ENCODE measurements at regions not wholly inside any gene's neighbourhood (a gene's known extent, or its start where the extent isn't known, plus 50 kb on each side); places are given as distances from the start of the nearest gene placed in this dataset.

GRCh38 chr18:45168866-45169600, 446.2 kb upstream of the SLC14A2 start:
- no peak for DNase-seq (ENCODE audit: low spot score)

DNA sequence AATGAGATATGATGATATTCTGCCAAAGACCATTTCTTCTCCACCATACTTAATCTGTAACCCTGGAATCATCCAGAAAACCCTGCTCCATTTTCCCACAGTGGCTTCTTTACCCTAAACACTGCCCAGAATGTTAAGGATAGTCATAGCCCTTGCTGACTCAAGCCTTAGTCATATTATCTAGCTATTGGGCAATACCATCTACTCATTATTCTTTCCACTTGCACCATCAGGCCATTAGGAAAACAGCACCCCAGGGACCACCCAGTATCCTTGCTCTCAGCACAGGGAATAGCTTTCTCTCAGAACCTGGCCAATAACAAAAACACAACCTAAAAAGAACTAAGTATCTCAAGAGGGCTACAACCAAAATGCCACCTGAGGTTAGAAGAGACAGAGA, 445.7 kb upstream of the SLC14A2 start:
- no peak for DNase-seq (ENCODE audit: low spot score)

DNA sequence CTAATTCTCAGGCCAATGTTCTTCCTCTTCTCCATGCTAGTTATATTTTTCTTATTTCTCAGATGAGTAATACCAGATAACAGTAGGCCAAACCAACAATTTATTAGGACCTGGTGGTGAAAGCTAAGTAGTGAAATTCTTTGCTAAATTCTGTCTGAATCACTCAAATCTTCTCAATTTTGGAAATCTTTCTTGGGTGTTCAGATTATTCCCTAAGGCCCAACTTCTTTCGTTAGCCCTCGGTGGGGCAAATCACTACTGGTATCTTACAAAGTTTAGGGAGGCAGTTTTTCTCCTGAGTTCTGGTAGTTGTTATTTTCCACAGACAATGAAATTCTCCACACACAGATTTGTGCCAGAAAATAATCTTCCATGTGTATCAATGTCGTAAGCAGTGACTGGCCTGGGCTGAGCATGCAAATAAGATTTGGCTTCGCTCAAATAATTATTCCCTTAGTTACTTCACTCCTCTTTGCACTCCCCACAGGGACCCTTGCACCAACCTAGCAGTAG, 443.5 kb upstream of the SLC14A2 start:
- DNase-seq (ENCODE audit: low spot score) = no peak

GRCh38 chr18:45173327-45173726, 441.9 kb upstream of the SLC14A2 start:
- no peak for DNase-seq (ENCODE audit: low spot score)

DNA sequence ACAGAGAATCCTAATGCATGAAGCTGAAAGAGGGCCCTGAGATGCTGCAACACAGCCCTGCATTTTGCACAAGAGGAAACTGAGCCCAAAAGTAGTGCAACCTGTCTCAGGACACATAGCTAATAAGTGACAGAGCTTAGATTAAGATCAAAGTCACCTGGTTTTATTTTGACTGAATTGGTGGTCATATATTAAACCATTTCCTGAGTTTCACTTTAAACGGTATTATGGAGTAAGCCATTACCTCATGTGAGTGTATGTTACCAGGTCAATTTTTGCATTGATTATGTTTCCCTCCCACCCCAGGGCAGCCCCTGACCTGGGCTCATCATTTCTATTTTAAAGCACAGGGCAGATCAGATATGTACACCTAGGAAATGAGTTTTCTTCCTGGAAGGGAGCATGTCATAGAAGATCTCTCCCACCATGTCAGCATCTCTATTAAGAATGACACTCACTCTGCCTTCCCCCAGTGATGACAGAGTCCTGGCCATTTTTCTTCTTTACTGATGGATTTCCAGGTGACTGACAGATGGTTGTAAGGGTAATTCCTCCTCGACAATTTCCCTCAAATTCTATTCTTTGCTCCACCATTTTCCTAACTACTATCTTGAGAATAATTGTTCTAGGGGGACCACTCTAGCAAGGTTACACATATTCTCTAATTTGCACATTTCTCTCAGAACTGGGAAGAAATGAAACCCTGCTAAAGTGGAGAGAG, 441.3 kb upstream of the SLC14A2 start:
- no peak for DNase-seq (ENCODE audit: low spot score)

GRCh38 chr18:45174629-45175136, 440.6 kb upstream of the SLC14A2 start:
- no peak for DNase-seq (ENCODE audit: low spot score)

DNA sequence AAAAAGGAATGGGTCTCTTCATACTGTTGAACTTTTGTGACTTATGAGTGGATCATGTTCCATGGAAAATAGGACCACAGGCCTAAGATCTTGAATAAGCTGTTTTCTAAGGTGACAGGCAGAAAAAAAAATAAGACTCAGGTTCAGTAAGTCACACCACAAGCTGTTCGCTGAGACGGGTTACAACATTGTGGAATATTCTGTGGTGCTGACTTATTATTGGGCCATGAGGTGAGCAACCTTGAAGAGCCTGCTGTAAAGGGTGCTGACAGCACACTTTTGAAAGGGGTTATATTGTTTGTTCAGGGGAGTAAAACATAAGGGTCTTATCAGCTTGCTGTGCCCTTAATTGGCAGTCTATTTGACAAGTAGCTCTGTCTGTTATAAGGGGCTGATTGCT, 439.8 kb upstream of the SLC14A2 start:
- DNase-seq (ENCODE audit: low spot score) = no peak

DNA sequence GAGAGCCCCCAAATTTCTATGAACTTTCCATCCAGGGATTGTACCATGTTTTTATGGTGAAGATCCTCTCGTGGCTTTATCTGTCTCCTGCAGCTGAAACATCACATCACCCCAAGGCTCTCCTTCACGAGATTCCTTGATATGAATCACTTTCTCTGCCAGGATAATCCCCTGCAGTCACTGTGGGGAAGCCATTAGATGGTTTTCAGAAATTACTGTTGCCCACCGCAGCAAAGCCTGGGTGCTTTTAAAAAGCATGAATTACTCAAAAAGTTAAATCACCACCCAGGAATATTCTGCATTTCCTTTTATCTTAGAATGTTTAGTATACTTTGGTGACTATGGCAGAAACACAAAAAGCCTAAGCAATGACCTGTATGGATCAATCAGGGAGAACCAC, 428.4 kb upstream of the SLC14A2 start:
- DNase-seq (ENCODE audit: low spot score) = no peak

DNA sequence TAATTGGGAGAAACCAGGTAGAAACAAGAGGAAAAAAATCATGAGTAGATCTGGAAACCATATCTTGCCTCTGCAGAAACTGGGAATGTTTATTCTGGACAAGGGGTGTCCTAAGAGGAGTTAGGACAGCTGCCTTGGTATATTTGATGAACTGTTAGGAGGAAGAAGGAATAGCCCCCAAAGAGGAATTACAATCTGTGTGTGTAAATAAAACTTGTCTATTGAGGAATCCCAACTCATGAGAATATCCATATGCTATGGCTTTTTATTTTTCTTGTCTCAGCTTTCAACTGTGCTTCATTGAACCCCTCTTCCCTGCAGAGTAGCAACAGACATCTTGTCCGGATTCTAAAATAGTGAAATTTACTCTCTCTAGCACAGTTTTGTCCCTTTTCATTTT, 423.5 kb upstream of the SLC14A2 start:
- DNase-seq (ENCODE audit: low spot score) = no peak

GRCh38 chr18:45197526-45197970, 417.7 kb upstream of the SLC14A2 start:
- no peak for DNase-seq (ENCODE audit: low spot score)

GRCh38 chr18:45198526-45198925, 416.8 kb upstream of the SLC14A2 start:
- no peak for DNase-seq (ENCODE audit: low spot score)

DNA sequence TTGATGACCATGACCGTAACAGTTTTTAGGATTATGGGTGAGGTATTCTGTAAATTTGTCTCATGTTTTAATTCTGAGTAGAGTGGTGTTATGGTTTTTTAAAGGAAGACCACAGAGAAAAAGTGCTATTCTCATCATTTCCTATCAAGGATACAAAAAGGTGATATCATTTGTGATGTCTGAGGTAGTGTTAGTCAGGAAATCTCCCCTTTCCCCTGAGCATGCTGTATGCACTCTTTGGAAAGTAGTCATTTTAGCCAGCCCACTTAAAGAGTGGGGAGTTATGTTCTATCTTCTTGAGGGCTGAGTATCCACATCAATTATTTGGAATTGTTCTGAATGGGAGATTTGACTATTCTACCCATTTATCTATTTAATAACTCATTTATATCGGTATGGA, 414.2 kb upstream of the SLC14A2 start:
- DNase-seq (ENCODE audit: low spot score) = no peak

DNA sequence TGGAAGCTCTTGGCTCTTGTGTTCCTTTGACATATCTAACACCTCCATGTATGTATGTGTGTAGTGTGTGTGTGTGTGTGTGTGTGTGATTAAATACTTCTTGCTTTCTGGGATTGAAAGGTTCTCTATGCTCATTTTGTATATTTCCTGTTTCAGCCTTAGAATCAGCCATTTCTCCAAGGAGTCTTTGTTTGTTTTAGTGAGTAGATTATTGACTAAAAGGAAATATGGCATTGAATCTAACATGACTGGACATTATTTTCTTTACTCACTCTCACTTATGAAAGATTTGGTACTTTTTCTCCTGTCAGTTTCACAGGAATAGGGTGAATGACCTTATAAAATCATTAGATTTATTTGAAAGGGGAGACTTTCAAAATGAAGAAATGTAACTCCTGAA, 413.8 kb upstream of the SLC14A2 start:
- DNase-seq (ENCODE audit: low spot score) = no peak

- DNase-seq (ENCODE audit: low spot score) = no peak
These were observed 413.2 kb upstream of the SLC14A2 start for GRCh38 chr18:45202061-45202460.

GRCh38 chr18:45203677-45204076, 411.6 kb upstream of the SLC14A2 start:
- DNase-seq (ENCODE audit: low spot score) = no peak

DNA sequence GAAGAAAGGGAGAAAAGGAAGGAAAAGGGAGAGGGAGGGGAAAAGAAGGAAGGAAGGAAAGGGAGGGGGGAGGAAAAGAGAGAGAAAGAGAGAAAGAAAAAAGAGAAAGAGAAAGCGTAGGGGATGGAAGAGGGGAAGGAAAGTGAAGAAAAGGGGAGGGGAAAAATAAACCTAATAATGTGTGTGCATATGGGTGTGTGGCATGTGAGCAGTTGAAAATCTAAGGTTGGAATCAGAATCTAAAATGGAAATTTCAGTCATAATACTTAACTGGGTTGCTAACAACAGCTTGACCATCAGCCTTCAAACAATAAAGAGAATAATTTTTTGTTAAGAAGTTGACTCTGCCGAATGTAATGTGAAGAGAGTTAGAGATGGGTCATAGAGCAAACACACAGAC, 407.9 kb upstream of the SLC14A2 start:
- DNase-seq (ENCODE audit: low spot score) = no peak

DNA sequence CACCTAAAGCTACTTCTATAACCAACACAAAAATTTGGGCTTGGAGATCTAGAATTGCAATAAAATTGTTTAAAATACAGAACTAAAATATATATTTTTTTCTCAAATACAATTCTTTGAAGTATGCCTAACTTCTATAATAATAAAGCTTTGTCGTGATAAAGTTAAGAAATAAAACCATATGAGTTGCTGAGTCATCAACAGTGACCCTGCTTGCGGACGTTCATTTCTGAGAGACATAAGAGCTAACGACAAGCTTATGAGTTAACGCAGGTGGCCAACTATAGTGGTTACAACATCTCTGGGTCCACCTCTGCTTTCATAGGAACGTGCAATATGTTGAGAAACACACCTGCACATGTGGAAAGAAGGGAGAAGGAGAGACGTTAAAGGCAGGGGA, 407.1 kb upstream of the SLC14A2 start:
- no peak for DNase-seq (ENCODE audit: low spot score)

DNA sequence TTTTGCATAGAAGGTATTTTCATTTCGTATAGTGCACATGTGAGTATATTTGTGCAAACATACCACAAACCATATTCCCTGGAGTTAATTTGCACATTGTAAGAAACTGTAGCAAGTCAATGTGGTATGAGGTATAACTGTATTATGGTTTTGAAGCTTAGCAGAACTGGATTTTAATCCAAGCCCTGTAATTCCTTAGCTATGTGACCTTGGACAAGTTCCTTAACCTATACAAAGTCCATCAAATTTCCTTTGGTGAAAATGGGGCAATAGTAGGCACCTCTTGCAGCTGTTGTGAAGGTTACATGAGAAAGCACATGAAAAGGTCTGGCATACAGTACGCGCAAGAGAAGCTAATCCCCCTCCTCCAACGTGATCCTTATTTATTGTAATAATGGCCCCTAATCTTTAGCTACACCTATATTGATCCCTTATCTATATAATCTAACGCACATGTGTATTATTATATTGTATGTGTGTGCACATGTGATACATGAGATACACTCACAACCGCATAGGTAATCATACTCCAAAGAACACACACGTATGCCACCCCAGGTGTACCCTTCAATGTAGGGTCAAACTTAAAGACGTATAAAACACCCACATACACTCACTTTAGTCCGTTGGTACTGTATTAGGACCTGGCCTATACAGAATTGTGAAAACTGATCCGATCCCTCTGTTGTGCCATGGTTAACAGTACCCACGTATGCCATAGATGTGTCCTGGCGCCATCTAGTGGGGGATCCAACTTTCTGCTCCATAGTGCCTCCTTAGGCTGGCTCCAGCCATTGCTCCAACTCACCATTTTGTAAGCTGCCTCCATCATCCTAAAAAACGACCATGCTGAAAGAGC, 402.9 kb upstream of the SLC14A2 start:
- DNase-seq (ENCODE audit: low spot score) = peak; percentile 87

GRCh38 chr18:45213040-45213333, 402.3 kb upstream of the SLC14A2 start:
- DNase-seq (ENCODE audit: low spot score) = no peak

GRCh38 chr18:45218436-45218835, 396.8 kb upstream of the SLC14A2 start:
- DNase-seq (ENCODE audit: low spot score) = no peak

DNA sequence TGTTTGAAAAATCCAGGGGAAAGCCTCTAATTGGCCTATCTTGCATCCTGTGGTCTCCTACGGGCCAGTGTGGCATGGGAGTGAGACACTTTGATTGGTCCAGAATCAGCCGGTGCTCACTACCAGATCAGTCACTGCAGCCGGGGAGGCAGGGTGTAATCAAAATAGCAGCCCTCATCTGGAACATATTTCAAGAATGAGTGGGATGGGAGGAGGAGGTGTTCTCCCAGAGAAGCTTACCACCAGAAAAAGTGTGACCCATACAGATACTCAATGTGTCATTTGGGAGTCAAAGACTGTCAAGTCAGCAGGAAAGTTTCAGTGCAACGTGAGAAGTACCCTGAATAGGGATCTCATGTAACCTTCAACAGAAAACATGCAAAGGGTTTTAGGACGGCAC, 393.9 kb upstream of the SLC14A2 start:
- DNase-seq (ENCODE audit: low spot score) = no peak

DNA sequence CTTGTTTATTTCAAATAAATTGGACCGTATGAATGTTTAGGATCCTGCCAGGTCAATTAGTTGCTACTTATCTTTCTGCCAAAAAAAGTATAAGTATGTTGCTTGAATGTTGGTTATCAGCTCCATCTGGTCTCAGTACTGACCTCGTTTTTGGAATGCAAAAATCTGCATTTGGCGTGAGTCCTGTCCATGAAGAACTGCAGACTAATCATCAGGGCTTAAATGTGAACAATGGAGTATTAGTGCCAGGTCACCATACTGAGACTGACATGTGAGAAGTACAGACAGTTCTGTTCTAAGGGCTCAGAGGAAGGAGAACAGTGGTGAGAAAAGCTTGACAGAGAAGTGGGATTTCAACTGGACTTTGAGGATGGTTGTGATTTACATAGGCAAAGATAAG, 393.1 kb upstream of the SLC14A2 start:
- no peak for DNase-seq (ENCODE audit: low spot score)
